LNCAP (cell line): ENCODE measurements at regions not wholly inside any gene's neighbourhood (a gene's known extent, or its start where the extent isn't known, plus 50 kb on each side); places are given as distances from the start of the nearest gene placed in this dataset.

Source experiments
- CTCF ChIP-seq: fragments of 450-650 bp; IDR thresholded peaks from 2 replicates; pipeline ENCODE4 v1.5.1; 2017; ENCODE audit warnings: mild to moderate bottlenecking

GRCh38 chr3:31167666-31168065 lies 273.2 kb upstream of the GADL1 start:
- TF ChIP-seq CTCF: no peak

GRCh38 chr3:31170932-31171670 lies 276.6 kb upstream of the GADL1 start:
- TF ChIP-seq CTCF: no peak

GRCh38 chr3:31172336-31172735 lies 277.9 kb upstream of the GADL1 start:
- TF ChIP-seq CTCF: no peak

- TF ChIP-seq CTCF: no peak
Measured at GRCh38 chr3:31173118-31173718, 278.8 kb upstream of the GADL1 start.

- TF ChIP-seq CTCF: no peak
Measured at GRCh38 chr3:31174079-31174478, 279.6 kb upstream of the GADL1 start.

GRCh38 chr3:31176045-31176444 lies 281.6 kb upstream of the GADL1 start:
- TF ChIP-seq CTCF: no peak

GRCh38 chr3:31178467-31178866 lies 284.0 kb upstream of the GADL1 start:
- TF ChIP-seq CTCF: no peak
